Natural killer cell (primary cell): ENCODE measurements at regions not wholly inside any gene's neighbourhood (a gene's known extent, or its start where the extent isn't known, plus 50 kb on each side); places are given as distances from the start of the nearest gene placed in this dataset.

Experiments used
- ATAC-seq, 3 donors: fragments of 150-1000 bp in 2 of 3; fragments of 200-7000 bp in 1 of 3; cut with Tn5 transposase; 1 replicate in 1 of 3; 2 replicates in 2 of 3; pipeline ENCODE4 v1.10.0; 2021; ENCODE audit warnings: mild to moderate bottlenecking in 2 of 3, moderate library complexity in 2 of 3
- DNase-seq, 2 donors: peaks; one replicate each; pipeline versions ENCODE4 v3.0.0 to v3.0.0-alpha.2; 2013 to 2021; ENCODE audit warnings: mixed read lengths in 1 of 2
- H3K27ac ChIP-seq: one replicate; pipeline ENCODE4 v1.5.1; 2013; ENCODE audit warnings: mild to moderate bottlenecking, low read length
- H3K27me3 ChIP-seq: one replicate; pipeline ENCODE4 v1.6.1; 2013; ENCODE audit warnings: low read length; ENCODE audit not compliant: control insufficient read depth, insufficient read depth
- H3K36me3 ChIP-seq: one replicate; pipeline ENCODE4 v1.6.1; 2013; ENCODE audit warnings: low read length; ENCODE audit not compliant: control insufficient read depth, insufficient read depth
- H3K4me1 ChIP-seq: one replicate; pipeline ENCODE4 v1.6.1; 2013; ENCODE audit warnings: low read length; ENCODE audit not compliant: control insufficient read depth, insufficient read depth
- H3K4me3 ChIP-seq: one replicate; pipeline ENCODE4 v1.5.1; 2013; ENCODE audit warnings: low read length
- H3K9me3 ChIP-seq: one replicate; pipeline ENCODE4 v1.6.1; 2013; ENCODE audit warnings: low read length; ENCODE audit not compliant: control insufficient read depth, insufficient read depth
- H3K27ac Mint-ChIP-seq, 2 donors: one replicate each; pipeline ENCODE4 v1.8.0; 2022; ENCODE audit warnings: mild to moderate bottlenecking in 2 of 2, mixed read lengths in 2 of 2, moderate library complexity in 1 of 2
- H3K27me3 Mint-ChIP-seq, 2 donors: one replicate each; pipeline ENCODE4 v1.8.0; 2022; ENCODE audit warnings: low read depth in 2 of 2, mixed read lengths in 2 of 2
- H3K36me3 Mint-ChIP-seq: one replicate; pipeline ENCODE4 v1.8.0; 2022; ENCODE audit warnings: mixed read lengths
- H3K4me1 Mint-ChIP-seq, 2 donors: one replicate each; pipeline ENCODE4 v1.8.0; 2022; ENCODE audit warnings: mixed read lengths in 2 of 2
- H3K4me3 Mint-ChIP-seq: one replicate; pipeline ENCODE4 v1.8.0; 2022; ENCODE audit warnings: mild to moderate bottlenecking, moderate library complexity, mixed read lengths
- H3K9me3 Mint-ChIP-seq, 2 donors: one replicate each; pipeline ENCODE4 v1.8.0; 2022; ENCODE audit warnings: mixed read lengths in 2 of 2
- WGBS: methylation state at CpG from one replicate; pipeline ENCODE4 v1.1.7; 2013; ENCODE audit warnings: missing lambda C conversion rate; ENCODE audit not compliant: insufficient coverage; 5-methylcytosine and 5-hydroxymethylcytosine counted together
- intact Hi-C: fragments of 100-400 bp; cut with micrococcal nuclease; formaldehyde crosslinking; loops from one replicate; pipeline ENCODE4 v1.14.2; 2022
- TF ChIP-seq, protein P1 (sequence below): fragments of 200-600 bp; IDR thresholded peaks from one replicate; pipeline ENCODE4 v1.8.0; 2022; ENCODE audit warnings: antibody characterized with exemption

DNA sequence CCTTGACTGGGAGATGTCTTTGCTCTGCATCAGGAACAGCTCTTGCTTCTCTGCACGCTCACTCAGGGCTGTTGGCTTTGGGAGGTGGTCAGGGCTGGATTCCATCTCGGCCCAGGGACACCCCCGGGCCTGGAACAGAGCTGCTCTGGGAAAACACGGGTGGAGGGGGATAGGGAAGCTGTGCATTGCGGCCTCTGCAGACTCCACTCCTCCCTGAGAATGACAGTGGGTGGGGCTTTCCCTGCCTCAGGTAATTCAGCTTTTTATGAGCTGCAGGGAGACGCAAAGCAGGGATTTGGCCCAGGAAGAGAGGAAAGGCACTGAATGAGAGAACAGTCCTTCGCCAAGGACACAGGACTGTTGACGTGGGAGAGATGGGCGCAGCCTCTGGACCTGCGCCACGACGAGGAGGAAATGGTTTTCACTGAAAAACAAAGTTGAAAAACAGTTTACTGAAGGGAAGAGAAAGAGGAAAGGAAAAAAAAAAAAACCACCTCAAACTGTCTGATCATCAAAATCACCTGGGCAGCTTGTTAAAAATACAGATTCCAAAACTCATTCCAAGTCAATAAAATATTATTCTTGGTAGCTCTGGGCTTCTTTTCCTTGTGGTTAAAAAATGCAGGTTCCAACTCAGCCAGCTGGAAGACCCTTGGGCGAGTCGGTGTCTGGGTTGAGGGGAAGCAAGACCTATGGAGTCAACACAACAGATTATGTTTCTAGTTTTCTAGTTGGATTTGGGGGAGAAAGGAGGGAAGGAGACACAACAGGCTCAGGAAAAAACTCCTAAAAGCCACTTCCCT lies 194.0 kb downstream of the ZFP36L2 start:
- ATAC-seq = no peak

DNA sequence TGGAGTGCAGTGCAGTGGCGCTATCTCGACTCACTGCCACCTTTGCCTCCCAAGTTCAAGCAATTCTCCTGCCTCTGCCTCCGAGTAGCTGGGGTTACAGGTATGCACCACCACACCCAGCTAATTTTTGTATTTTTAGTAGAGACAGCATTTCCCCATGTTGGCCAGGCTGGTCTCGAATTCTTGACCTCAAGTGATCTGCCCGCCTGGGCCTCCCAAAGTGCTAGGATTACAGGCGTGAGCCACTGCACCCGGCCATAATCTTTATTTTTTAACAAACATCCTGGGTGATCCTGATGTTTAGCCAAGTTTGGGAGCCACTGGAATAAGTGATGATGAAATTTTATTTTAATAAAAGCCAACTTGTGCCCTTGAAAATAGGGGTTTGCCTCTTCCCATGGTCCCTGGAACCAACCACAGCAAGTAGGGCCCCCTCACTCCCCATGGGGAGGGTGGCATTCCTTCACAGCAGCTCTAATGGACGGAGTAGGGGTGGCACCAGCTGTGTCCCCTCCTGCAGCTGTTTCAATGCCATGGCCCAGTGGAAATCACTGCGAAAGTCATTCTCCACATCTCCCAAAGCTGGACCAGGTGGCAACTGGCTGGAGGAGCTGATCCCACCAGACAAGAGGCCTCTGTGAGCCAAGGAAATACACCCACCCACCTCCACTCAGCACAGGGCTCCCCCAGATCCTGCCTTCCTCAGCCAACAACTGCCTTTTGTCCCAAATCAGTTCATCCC lies 194.8 kb downstream of the ZFP36L2 start:
- no peaks in the 10 kb centered on the region for H3K36me3 ChIP-seq
- intact Hi-C loops = no loop called here
- no peak overlapping the region for H3K4me3 Mint-ChIP-seq
- H3K4me1 ChIP-seq = peaks cover 21% of the 10 kb centered on the region
- H3K9me3 Mint-ChIP-seq = no peaks in the 10 kb centered on the region
- H3K36me3 Mint-ChIP-seq = no peaks in the 10 kb centered on the region
- no peaks in the 10 kb centered on the region for H3K27me3 Mint-ChIP-seq
- H3K27ac ChIP-seq = no peak overlapping the region
- peaks cover 13% of the 10 kb centered on the region in 2 donors for H3K4me1 Mint-ChIP-seq
- H3K4me3 ChIP-seq = no peak overlapping the region
- 93% methylated on average over 9 of the region's 9 CpGs for WGBS
- TF ChIP-seq, protein P1, sequence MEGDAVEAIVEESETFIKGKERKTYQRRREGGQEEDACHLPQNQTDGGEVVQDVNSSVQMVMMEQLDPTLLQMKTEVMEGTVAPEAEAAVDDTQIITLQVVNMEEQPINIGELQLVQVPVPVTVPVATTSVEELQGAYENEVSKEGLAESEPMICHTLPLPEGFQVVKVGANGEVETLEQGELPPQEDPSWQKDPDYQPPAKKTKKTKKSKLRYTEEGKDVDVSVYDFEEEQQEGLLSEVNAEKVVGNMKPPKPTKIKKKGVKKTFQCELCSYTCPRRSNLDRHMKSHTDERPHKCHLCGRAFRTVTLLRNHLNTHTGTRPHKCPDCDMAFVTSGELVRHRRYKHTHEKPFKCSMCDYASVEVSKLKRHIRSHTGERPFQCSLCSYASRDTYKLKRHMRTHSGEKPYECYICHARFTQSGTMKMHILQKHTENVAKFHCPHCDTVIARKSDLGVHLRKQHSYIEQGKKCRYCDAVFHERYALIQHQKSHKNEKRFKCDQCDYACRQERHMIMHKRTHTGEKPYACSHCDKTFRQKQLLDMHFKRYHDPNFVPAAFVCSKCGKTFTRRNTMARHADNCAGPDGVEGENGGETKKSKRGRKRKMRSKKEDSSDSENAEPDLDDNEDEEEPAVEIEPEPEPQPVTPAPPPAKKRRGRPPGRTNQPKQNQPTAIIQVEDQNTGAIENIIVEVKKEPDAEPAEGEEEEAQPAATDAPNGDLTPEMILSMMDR = no peak
- ATAC-seq (no peak), DNase-seq (no peak)
- H3K27ac Mint-ChIP-seq = no peak overlapping the region
- no peaks in the 10 kb centered on the region for H3K9me3 ChIP-seq
- H3K27me3 ChIP-seq = no peaks in the 10 kb centered on the region

More for the DNA sequence above, 194.0 kb downstream of the ZFP36L2 start:
- no peak for DNase-seq
- Mint-ChIP-seq H3K27me3 (no peaks in the 10 kb centered on the region), H3K9me3 (no peaks in the 10 kb centered on the region), H3K36me3 (no peaks in the 10 kb centered on the region), H3K27ac (no peak overlapping the region), H3K4me3 (no peak overlapping the region), H3K4me1 (peaks cover 7 to 8% of the 10 kb centered on the region in 2 donors)
- H3K36me3 ChIP-seq = no peaks in the 10 kb centered on the region
- H3K27me3 ChIP-seq = no peaks in the 10 kb centered on the region
- H3K9me3 ChIP-seq = no peaks in the 10 kb centered on the region
- intact Hi-C loops = no loop called here
- H3K4me1 ChIP-seq = peaks cover 13% of the 10 kb centered on the region
- no peak overlapping the region for H3K4me3 ChIP-seq
- WGBS = 73% methylated on average over 11 of the region's 14 CpGs
- TF ChIP-seq, protein P1 = no peak
- H3K27ac ChIP-seq = no peak overlapping the region

DNA sequence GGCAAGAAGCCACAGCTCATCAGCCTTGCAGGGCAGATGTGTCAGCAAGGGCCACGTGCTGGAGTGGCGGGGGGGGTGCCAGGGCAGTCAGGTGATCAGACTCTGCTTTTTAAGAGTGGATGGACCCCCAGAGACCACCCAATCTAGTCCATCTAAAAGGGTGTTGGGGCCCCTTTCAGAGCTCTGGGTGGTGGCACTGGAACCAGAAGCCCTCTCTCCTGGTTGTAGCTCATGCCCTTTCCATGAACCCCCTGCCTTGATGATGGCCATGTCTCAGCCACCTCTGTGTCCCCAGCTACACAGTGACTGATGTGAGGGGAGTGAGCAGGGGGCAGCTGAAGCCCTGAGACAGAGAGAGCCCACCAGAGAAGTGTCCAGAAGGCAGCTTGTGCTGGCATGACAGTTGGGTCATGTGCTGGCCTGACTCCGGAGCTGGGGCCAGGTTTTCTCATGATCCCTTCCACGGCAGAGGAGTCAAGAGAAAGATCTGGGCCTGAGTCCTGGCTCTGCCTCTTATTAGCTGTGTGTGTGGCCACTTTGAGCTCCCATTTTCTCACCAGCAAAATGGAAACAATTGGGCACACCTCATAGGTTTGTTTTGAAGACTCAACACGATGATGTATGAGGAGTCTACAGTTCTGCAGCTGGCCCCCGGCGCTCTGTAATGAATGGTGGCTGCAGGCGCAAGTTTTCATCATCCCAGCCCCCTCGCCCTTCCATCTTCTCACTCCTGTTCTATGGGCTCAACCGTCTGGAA lies 195.7 kb downstream of the ZFP36L2 start:
- H3K9me3 ChIP-seq = no peaks in the 10 kb centered on the region
- TF ChIP-seq, protein P1 = no peak
- peaks cover 28% of the 10 kb centered on the region for H3K4me1 ChIP-seq
- Mint-ChIP-seq H3K27ac (no peak overlapping the region), H3K9me3 (no peaks in the 10 kb centered on the region), H3K36me3 (no peaks in the 10 kb centered on the region), H3K27me3 (no peaks in the 10 kb centered on the region), H3K4me3 (no peak overlapping the region), H3K4me1 (peaks cover 19 to 21% of the 10 kb centered on the region in 2 donors)
- ATAC-seq (no peak), DNase-seq (no peak)
- H3K27ac ChIP-seq = no peak overlapping the region
- WGBS = 83% methylated on average over 10 of the region's 10 CpGs
- H3K4me3 ChIP-seq = no peak overlapping the region
- H3K27me3 ChIP-seq = no peaks in the 10 kb centered on the region
- intact Hi-C loops = no loop called here
- H3K36me3 ChIP-seq = no peaks in the 10 kb centered on the region
